GM12878 (cell line): ENCODE measurements at regions not wholly inside any gene's neighbourhood (a gene's known extent, or its start where the extent isn't known, plus 50 kb on each side); places are given as distances from the start of the nearest gene placed in this dataset.

ENCODE experiments used
- ATAC-seq: fragments of 200-7000 bp; cut with Tn5 transposase; 3 replicates; pipeline ENCODE4 v1.9.1; 2020; ENCODE audit warnings: mild to moderate bottlenecking, moderate library complexity
- BruUV-seq: library from RNA; stranded (reverse); fragments of 400-500 nt; replicated peaks from 2 replicates; lab custom pipeline; 2021; lab: Mats Ljungman, UMichigan
- CTCF ChIA-PET: fragments of 300-600 bp; sonication (Branson Sonifier 250); formaldehyde crosslinking; extraction: SDS; loops from one replicate; lab custom pipeline; 2021; ENCODE audit warnings: inconsistent platforms; lab: Yijun Ruan, JAX
- POLR2A ChIA-PET: fragments of 350-600 bp; formaldehyde crosslinking; extraction: SDS; loops from one replicate; lab custom pipeline; 2021; ENCODE audit warnings: inconsistent platforms; lab: Charles Lee
- RAD21 ChIA-PET: fragments of 300-600 bp; sonication (Branson Sonifier 250); formaldehyde crosslinking; loops from one replicate; lab custom pipeline; 2023; ENCODE audit warnings: antibody characterized with exemption; ENCODE audit not compliant: unreplicated experiment; lab: Charles Lee
- SMC1A ChIA-PET: fragments of 300-600 bp; sonication (Branson Sonifier 250); formaldehyde crosslinking; loops from one replicate; lab custom pipeline; 2023; ENCODE audit not compliant: unreplicated experiment, uncharacterized antibody; lab: Charles Lee
- DNase-seq: peaks from one replicate; pipeline ENCODE4 v3.0.0-alpha.2; 2011; ENCODE audit warnings: low read depth, low spot score
- FAIRE-seq: peaks from 3 replicates; lab custom pipeline; 2011; peaks lifted over from hg19 to GRCh38; lab: Jason Lieb, UNC
- H2AFZ ChIP-seq: 2 replicates; pipeline ENCODE4 v1.6.0; 2011; ENCODE audit warnings: low read depth, low read length, control low read depth; ENCODE audit not compliant: control insufficient read depth
- H3K27ac ChIP-seq: 2 replicates; pipeline ENCODE4 v1.5.1; 2011; ENCODE audit warnings: control low read depth; ENCODE audit not compliant: control insufficient read depth, insufficient read depth
- H3K27me3 ChIP-seq, 2 experiments: replicated peaks in 1 of 2; 2 replicates each; pipeline versions ENCODE4 v1.6.0 to v1.6.1; 2011; ENCODE audit warnings: low read length in 1 of 2; ENCODE audit not compliant: control insufficient read depth in 2 of 2, insufficient read depth in 2 of 2
- H3K36me3 ChIP-seq, 2 experiments: 2 replicates each; pipeline ENCODE4 v1.5.1; 2011; ENCODE audit warnings: low read length in 1 of 2; ENCODE audit not compliant: control insufficient read depth in 2 of 2, insufficient read depth in 2 of 2
- H3K4me1 ChIP-seq: 2 replicates; pipeline ENCODE4 v1.6.1; 2011; ENCODE audit warnings: mild to moderate bottlenecking, low read length, moderate library complexity, mixed read lengths; ENCODE audit not compliant: control insufficient read depth, insufficient read depth
- H3K4me2 ChIP-seq: 2 replicates; pipeline ENCODE4 v1.6.0; 2011; ENCODE audit warnings: control low read depth; ENCODE audit not compliant: control insufficient read depth, insufficient read depth
- H3K4me3 ChIP-seq: fragments of 200-600 bp; sonication (generic); 2 replicates; pipeline ENCODE4 v1.5.1; 2016
- H3K79me2 ChIP-seq: 2 replicates; pipeline ENCODE4 v1.6.0; 2011; ENCODE audit warnings: low read length; ENCODE audit not compliant: control insufficient read depth, insufficient read depth
- H3K9ac ChIP-seq: 2 replicates; pipeline ENCODE4 v1.8.0; 2011; ENCODE audit warnings: low read length, control low read depth, mixed read lengths; ENCODE audit not compliant: control insufficient read depth, insufficient read depth
- H3K9me3 ChIP-seq: replicated peaks from 3 replicates; pipeline ENCODE4 v1.5.1; 2011; ENCODE audit warnings: mild to moderate bottlenecking, low read length; ENCODE audit not compliant: control insufficient read depth, insufficient read depth
- H4K20me1 ChIP-seq: 2 replicates; pipeline ENCODE4 v1.6.0; 2011; ENCODE audit not compliant: control insufficient read depth, insufficient read depth
- ASH2L ChIP-seq: fragments of 300-600, 200-600 bp; sonication (generic); IDR thresholded peaks from 2 replicates; pipeline ENCODE4 v1.6.1; 2017; ENCODE audit warnings: low read depth, mild to moderate bottlenecking, borderline replicate concordance
- CBX5 ChIP-seq: sonication (generic); IDR thresholded peaks from 2 replicates; pipeline ENCODE4 v1.6.1; 2016; ENCODE audit warnings: low read depth, moderate library complexity, mild to moderate bottlenecking, inconsistent platforms
- E4F1 ChIP-seq: fragments of 450-650 bp; IDR thresholded peaks from 2 replicates; pipeline ENCODE4 v1.6.1; 2018; ENCODE audit warnings: borderline replicate concordance, mild to moderate bottlenecking; ENCODE audit not compliant: partially characterized antibody
- ELK1 ChIP-seq: IDR thresholded peaks from 2 replicates; pipeline ENCODE4 v1.6.1; 2012; ENCODE audit warnings: low read depth, low read length, improper control_type of control experiment
- FOXM1 ChIP-seq: IDR thresholded peaks from 2 replicates; pipeline ENCODE4 v1.6.1; 2012; ENCODE audit warnings: low read depth, mild to moderate bottlenecking, inconsistent platforms, low read length, moderate library complexity
- HCFC1 ChIP-seq: fragments of 150-350 bp; IDR thresholded peaks from 2 replicates; pipeline ENCODE4 v1.6.1; 2014; ENCODE audit warnings: low read length
- KDM1A ChIP-seq: fragments of 200-600 bp; sonication (generic); IDR thresholded peaks from 2 replicates; pipeline ENCODE4 v1.6.1; 2016; ENCODE audit warnings: borderline replicate concordance
- NKRF ChIP-seq: fragments of 450-650 bp; conservative IDR thresholded peaks from 2 replicates; pipeline ENCODE4 v1.6.1; 2017; ENCODE audit warnings: mild to moderate bottlenecking, moderate library complexity
- NR2C1 ChIP-seq: fragments of 450-650 bp; IDR thresholded peaks from 2 replicates; pipeline ENCODE4 v1.6.1; 2017; ENCODE audit warnings: antibody characterized with exemption, mild to moderate bottlenecking, moderate library complexity
- NR2F1 ChIP-seq: fragments of 450-650 bp; conservative IDR thresholded peaks from 2 replicates; pipeline ENCODE4 v1.6.1; 2017; ENCODE audit warnings: mild to moderate bottlenecking
- POLR2AphosphoS5 ChIP-seq: IDR thresholded peaks from 2 replicates; pipeline ENCODE4 v1.6.1; 2011; ENCODE audit warnings: mild to moderate bottlenecking, low read length, inconsistent platforms
- RBBP5 ChIP-seq: fragments of 200-600 bp; sonication (generic); conservative IDR thresholded peaks from 2 replicates; pipeline ENCODE4 v1.6.1; 2016
- SIN3A ChIP-seq: IDR thresholded peaks from 2 replicates; pipeline ENCODE4 v1.6.1; 2012; ENCODE audit warnings: low read depth, low read length, improper control_type of control experiment
- ZNF622 ChIP-seq: fragments of 450-650 bp; IDR thresholded peaks from 2 replicates; pipeline ENCODE4 v1.6.1; 2017; ENCODE audit warnings: mild to moderate bottlenecking, inconsistent platforms
- WGBS: methylation state at CpG from one replicate; pipeline ENCODE4 v1.1.6; 2016; ENCODE audit warnings: low lambda C conversion rate; ENCODE audit not compliant: insufficient replicate concordance, insufficient coverage; ENCODE audit errors: missing lambda C conversion rate; 5-methylcytosine and 5-hydroxymethylcytosine counted together
- in situ Hi-C: fragments of 300-500 bp; cut with MboI; formaldehyde crosslinking; loops from 9 replicates; pipeline ENCODE4 v1.14.3; 2018; ENCODE audit warnings: mixed read lengths
- intact Hi-C: fragments of 100-400 bp; cut with micrococcal nuclease; formaldehyde crosslinking; loops from one replicate; pipeline ENCODE4 v1.14.2; 2022; ENCODE audit not compliant: unreplicated experiment

- Histone ChIP-seq H4K20me1 (no peaks in the 10 kb centered on the region), H3K4me3 (no peak overlapping the region), H3K9ac (no peak overlapping the region), H3K4me1 (no peaks in the 10 kb centered on the region), H3K27me3 (peaks cover 1 to 3% of the 10 kb centered on the region in 2 experiments; a peak in 2 of 4 replicates), H3K27ac (no peak overlapping the region), H3K79me2 (no peaks in the 10 kb centered on the region), H3K36me3 (no peaks in the 10 kb centered on the region), H3K4me2 (no peak overlapping the region), H3K9me3 (no peaks in the 10 kb centered on the region), H2AFZ (no peak overlapping the region)
- ATAC-seq = no peak
- in situ Hi-C loops = no loop called here
- FAIRE-seq = no peak
- DNase-seq = no peak
- WGBS = 0% methylated on average over 1 of the region's 1 CpG
- TF ChIP-seq HCFC1 (no peak), E4F1 (no peak), CBX5 (no peak), FOXM1 (no peak), ZNF622 (no peak), POLR2AphosphoS5 (no peak), NKRF (no peak), NR2F1 (no peak), KDM1A (no peak), RBBP5 (no peak), SIN3A (no peak), ELK1 (no peak), NR2C1 (no peak), ASH2L (no peak)
- CTCF ChIA-PET = no interaction called here
- BruUV-seq = no TSS peak
- RAD21 ChIA-PET = no interaction called here
- POLR2A ChIA-PET = no interaction called here
- SMC1A ChIA-PET = interaction anchor here (1.0 kb wide), 1 partner anchor 49 kb away, joined by 3 read pairs; no protein-coding TSS in a partner anchor
- intact Hi-C loops = no loop called here
Measured at GRCh38 chr15:38745126-38745525, 180.5 kb upstream of the RASGRP1 start.
